Trophoblast cell (in vitro differentiated cells and primary cell): ENCODE measurements at regions not wholly inside any gene's neighbourhood (a gene's known extent, or its start where the extent isn't known, plus 50 kb on each side); places are given as distances from the start of the nearest gene placed in this dataset.

Experiments
- DNase-seq, 2 donors: peaks; one replicate each; pipeline ENCODE4 v3.0.0-alpha.2; 2016
- H2AFZ ChIP-seq: 2 replicates; pipeline ENCODE4 v1.6.1; 2013; ENCODE audit warnings: low read length, moderate library complexity, mild to moderate bottlenecking; ENCODE audit not compliant: insufficient read depth, poor library complexity
- H2AK5ac ChIP-seq: 2 replicates; pipeline ENCODE4 v1.6.1; 2013; ENCODE audit warnings: mild to moderate bottlenecking, low read length
- H2BK120ac ChIP-seq: 2 replicates; pipeline ENCODE4 v1.6.1; 2013; ENCODE audit warnings: low read length, mild to moderate bottlenecking, moderate library complexity; ENCODE audit not compliant: insufficient read depth, poor library complexity
- H2BK12ac ChIP-seq: 2 replicates; pipeline ENCODE4 v1.6.1; 2013; ENCODE audit warnings: mild to moderate bottlenecking, low read length, moderate library complexity
- H2BK5ac ChIP-seq: 2 replicates; pipeline ENCODE4 v1.6.1; 2013; ENCODE audit warnings: low read length, low read depth, moderate library complexity, mild to moderate bottlenecking; ENCODE audit not compliant: poor library complexity
- H3K14ac ChIP-seq: 2 replicates; pipeline ENCODE4 v1.6.1; 2013; ENCODE audit warnings: mild to moderate bottlenecking, low read length
- H3K18ac ChIP-seq: 2 replicates; pipeline ENCODE4 v1.6.1; 2013; ENCODE audit warnings: mild to moderate bottlenecking, low read length
- H3K23ac ChIP-seq: 2 replicates; pipeline ENCODE4 v1.6.1; 2013; ENCODE audit warnings: low read length
- H3K27ac ChIP-seq: 2 replicates; pipeline ENCODE4 v1.5.1; 2013; ENCODE audit warnings: low read depth, mild to moderate bottlenecking, inconsistent platforms, low read length, moderate library complexity
- H3K27me3 ChIP-seq: 2 replicates; pipeline ENCODE4 v1.6.1; 2013; ENCODE audit warnings: inconsistent platforms, mild to moderate bottlenecking, low read length, moderate library complexity; ENCODE audit not compliant: insufficient read depth
- H3K36me3 ChIP-seq, 2 experiments: 1 replicate in 1 of 2; 2 replicates in 1 of 2; pipeline ENCODE4 v1.6.1; 2013; ENCODE audit warnings: low read length in 2 of 2, mild to moderate bottlenecking in 2 of 2, moderate library complexity in 1 of 2; ENCODE audit not compliant: insufficient read depth in 2 of 2, control insufficient read depth in 1 of 2
- H3K4ac ChIP-seq: 2 replicates; pipeline ENCODE4 v1.6.1; 2013; ENCODE audit warnings: low read depth, mild to moderate bottlenecking, low read length, moderate library complexity
- H3K4me1 ChIP-seq, 2 experiments: 1 replicate in 1 of 2; 2 replicates in 1 of 2; pipeline ENCODE4 v1.6.1; 2013; ENCODE audit warnings: low read length in 2 of 2, mild to moderate bottlenecking in 2 of 2, moderate library complexity in 1 of 2; ENCODE audit not compliant: insufficient read depth in 2 of 2, control insufficient read depth in 1 of 2
- H3K4me2 ChIP-seq: 2 replicates; pipeline ENCODE4 v1.6.1; 2013; ENCODE audit warnings: inconsistent platforms, mild to moderate bottlenecking, low read length, moderate library complexity
- H3K4me3 ChIP-seq: 2 replicates; pipeline ENCODE4 v1.5.1; 2013; ENCODE audit warnings: mild to moderate bottlenecking, low read depth, low read length, inconsistent platforms
- H3K79me1 ChIP-seq: one replicate; pipeline ENCODE4 v1.6.1; 2013; ENCODE audit warnings: low read length
- H3K79me2 ChIP-seq: 2 replicates; pipeline ENCODE4 v1.6.1; 2013; ENCODE audit warnings: low read length, mild to moderate bottlenecking; ENCODE audit not compliant: control insufficient read depth, insufficient read depth, poor library complexity
- H3K9ac ChIP-seq: 2 replicates; pipeline ENCODE4 v1.6.1; 2013; ENCODE audit warnings: mild to moderate bottlenecking, low read length
- H3K9me3 ChIP-seq: 2 replicates; pipeline ENCODE4 v1.6.1; 2013; ENCODE audit warnings: low read depth, mild to moderate bottlenecking, control low read depth, inconsistent platforms, low read length; ENCODE audit not compliant: insufficient read depth
- H4K12ac ChIP-seq: 2 replicates; pipeline ENCODE4 v1.6.1; 2013; ENCODE audit warnings: low read depth, mild to moderate bottlenecking, low read length, moderate library complexity
- H4K8ac ChIP-seq: 2 replicates; pipeline ENCODE4 v1.6.1; 2013; ENCODE audit warnings: low read depth, mild to moderate bottlenecking, low read length, moderate library complexity
- H4K91ac ChIP-seq: one replicate; pipeline ENCODE4 v1.6.1; 2013; ENCODE audit warnings: low read depth, mild to moderate bottlenecking, low read length, moderate library complexity
- WGBS: extraction: QIAGEN DNeasy Blood & Tissue Kit; methylation state at CpG from one replicate; pipeline ENCODE4 v1.1.7; 2013; ENCODE audit warnings: missing lambda C conversion rate; ENCODE audit not compliant: insufficient read length, insufficient coverage; ENCODE audit errors: extremely low coverage; 5-methylcytosine and 5-hydroxymethylcytosine counted together

DNA sequence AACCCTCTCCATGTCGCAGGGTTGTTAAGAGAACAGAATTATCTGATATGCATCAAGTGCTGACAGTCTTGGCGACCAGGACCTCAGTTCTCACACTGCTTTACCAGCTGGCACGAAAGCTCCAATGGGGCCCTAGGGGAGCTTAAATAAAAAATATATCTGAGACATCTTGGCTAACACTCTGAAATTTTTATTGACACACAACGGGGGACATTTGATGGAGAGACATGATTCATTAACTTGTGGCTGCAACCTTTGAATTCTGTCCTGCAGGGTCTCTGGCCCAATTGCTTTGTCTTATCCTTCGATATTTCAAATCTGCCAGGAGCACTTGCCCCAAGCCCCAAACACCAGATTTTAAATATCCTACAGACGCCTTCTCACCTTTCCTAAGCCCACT is 567.0 kb downstream of the AJAP1 start:
- no peaks in the 10 kb centered on the region for H3K9me3 ChIP-seq
- H3K27ac ChIP-seq: no peak overlapping the region
- no peaks in the 10 kb centered on the region for H3K36me3 ChIP-seq
- H2AFZ ChIP-seq: no peak overlapping the region
- no peak overlapping the region for H3K23ac ChIP-seq
- no peak overlapping the region for H4K12ac ChIP-seq
- no peaks in the 10 kb centered on the region for H3K27me3 ChIP-seq
- H2BK120ac ChIP-seq: no peak overlapping the region
- no peaks in the 10 kb centered on the region for H3K79me1 ChIP-seq
- H2BK12ac ChIP-seq: no peak overlapping the region
- no peak overlapping the region for H4K8ac ChIP-seq
- H2BK5ac ChIP-seq: no peak overlapping the region
- no peak for DNase-seq
- H3K4ac ChIP-seq: no peak overlapping the region
- H3K4me2 ChIP-seq: no peak overlapping the region
- H3K79me2 ChIP-seq: no peaks in the 10 kb centered on the region
- H2AK5ac ChIP-seq: no peak overlapping the region
- WGBS: no CpG with 5 or more reads among the region's 6 CpGs
- no peak overlapping the region for H3K4me3 ChIP-seq
- no peak overlapping the region for H3K9ac ChIP-seq
- H3K18ac ChIP-seq: no peak overlapping the region
- H4K91ac ChIP-seq: no peak overlapping the region
- no peak overlapping the region for H3K14ac ChIP-seq
- H3K4me1 ChIP-seq: no peaks in the 10 kb centered on the region

DNA sequence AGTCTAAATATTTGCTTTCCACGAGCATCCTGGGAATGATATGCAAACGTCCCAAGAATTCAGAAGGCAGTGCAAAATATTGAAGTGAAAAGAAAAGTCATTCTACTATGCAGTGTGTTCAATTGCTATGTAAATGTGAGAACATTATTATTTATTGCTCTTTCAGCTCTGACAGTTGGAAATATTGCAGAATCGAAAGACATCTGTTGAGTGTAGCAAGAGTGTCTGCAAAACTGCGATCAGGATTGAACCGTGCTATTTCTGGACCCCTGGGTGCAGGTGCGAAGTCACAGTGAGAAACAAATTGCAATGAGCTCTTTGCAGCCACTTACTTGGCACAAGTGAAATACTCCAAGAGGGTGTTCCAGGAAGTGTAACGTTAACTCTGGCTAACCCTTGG is 566.4 kb downstream of the AJAP1 start:
- no peak overlapping the region for H3K9ac ChIP-seq
- WGBS: no CpG with 5 or more reads among the region's 7 CpGs
- DNase-seq: no peak

DNA sequence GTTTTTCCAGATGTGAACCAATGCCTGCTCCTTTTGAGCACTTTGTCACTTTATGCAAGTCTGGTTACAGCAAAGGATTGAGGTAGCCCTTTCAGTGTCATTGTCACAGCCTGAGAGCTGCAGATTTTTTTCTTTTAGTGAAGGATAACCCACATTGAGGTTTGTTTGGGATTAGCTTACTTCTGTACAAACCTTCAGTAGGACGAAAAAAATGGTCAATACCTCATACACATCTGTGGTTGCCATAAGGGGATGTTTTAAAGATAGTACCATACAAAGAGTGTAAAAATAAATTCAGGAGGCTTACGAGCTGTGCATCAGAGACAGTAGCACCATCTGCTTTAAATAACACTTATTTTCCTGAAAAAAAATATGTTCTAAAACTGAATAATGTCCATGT is 566.0 kb downstream of the AJAP1 start:
- Histone ChIP-seq H3K14ac (no peak overlapping the region), H3K23ac (no peak overlapping the region), H3K4ac (no peak overlapping the region), H2AFZ (no peak overlapping the region), H3K27ac (no peak overlapping the region), H2AK5ac (no peak overlapping the region), H3K79me2 (no peaks in the 10 kb centered on the region), H2BK12ac (no peak overlapping the region), H3K4me3 (no peak overlapping the region), H3K27me3 (no peaks in the 10 kb centered on the region), H4K12ac (no peak overlapping the region), H3K4me1 (no peaks in the 10 kb centered on the region), H2BK5ac (no peak overlapping the region), H4K8ac (no peak overlapping the region), H2BK120ac (no peak overlapping the region), H4K91ac (no peak overlapping the region), H3K9ac (no peak overlapping the region), H3K9me3 (no peaks in the 10 kb centered on the region), H3K4me2 (no peak overlapping the region), H3K79me1 (no peaks in the 10 kb centered on the region), H3K18ac (no peak overlapping the region), H3K36me3 (no peaks in the 10 kb centered on the region)
- no peak for DNase-seq
- no CpG with 5 or more reads among the region's 2 CpGs for WGBS

More for the DNA sequence above, 566.4 kb downstream of the AJAP1 start:
- Histone ChIP-seq H4K91ac (no peak overlapping the region), H3K27me3 (no peaks in the 10 kb centered on the region), H3K79me1 (no peaks in the 10 kb centered on the region), H3K4me1 (no peaks in the 10 kb centered on the region), H3K18ac (no peak overlapping the region), H2BK5ac (no peak overlapping the region), H3K23ac (no peak overlapping the region), H2BK12ac (no peak overlapping the region), H3K9me3 (no peaks in the 10 kb centered on the region), H4K8ac (no peak overlapping the region), H2AK5ac (no peak overlapping the region), H3K27ac (no peak overlapping the region), H2AFZ (no peak overlapping the region), H3K4me2 (no peak overlapping the region), H2BK120ac (no peak overlapping the region), H4K12ac (no peak overlapping the region), H3K4ac (no peak overlapping the region), H3K14ac (no peak overlapping the region), H3K4me3 (no peak overlapping the region), H3K36me3 (no peaks in the 10 kb centered on the region), H3K79me2 (no peaks in the 10 kb centered on the region)

DNA sequence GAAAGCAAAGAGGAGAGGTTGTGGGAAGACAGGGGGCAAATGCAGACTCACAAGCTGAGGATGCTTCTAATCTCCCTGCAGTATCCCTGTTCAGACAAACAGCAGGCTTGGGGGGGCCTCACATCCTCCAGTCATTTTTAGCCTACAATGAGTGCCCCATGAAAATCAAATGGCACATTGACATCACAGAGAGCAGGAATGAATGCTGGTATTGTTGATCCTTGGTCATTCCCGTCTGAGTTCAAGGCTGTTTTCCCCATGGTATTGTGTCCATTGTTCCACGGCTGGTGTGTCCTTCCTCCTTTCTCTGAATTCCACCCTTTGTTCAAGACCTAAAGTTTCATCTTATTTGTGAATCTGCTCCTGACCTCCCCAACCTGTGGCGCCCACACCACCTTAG is 545.6 kb downstream of the AJAP1 start:
- Histone ChIP-seq H2BK120ac (no peak overlapping the region), H3K27me3 (no peaks in the 10 kb centered on the region), H3K14ac (no peak overlapping the region), H2AFZ (no peak overlapping the region), H3K27ac (no peak overlapping the region), H3K4me1 (no peaks in the 10 kb centered on the region), H2BK5ac (no peak overlapping the region), H3K4me2 (no peak overlapping the region), H3K79me1 (no peaks in the 10 kb centered on the region), H3K36me3 (no peaks in the 10 kb centered on the region), H2AK5ac (no peak overlapping the region), H3K23ac (no peak overlapping the region), H3K9me3 (peaks cover 2% of the 10 kb centered on the region), H3K4ac (no peak overlapping the region), H2BK12ac (no peak overlapping the region), H3K9ac (no peak overlapping the region), H3K18ac (no peak overlapping the region), H4K91ac (no peak overlapping the region), H3K79me2 (no peaks in the 10 kb centered on the region), H4K12ac (no peak overlapping the region), H3K4me3 (peak overlapping the region; percentile 23), H4K8ac (no peak overlapping the region)
- no CpG with 5 or more reads among the region's 3 CpGs for WGBS
- no peak for DNase-seq
